Ectodermal cell (in vitro differentiated cells): ENCODE measurements at regions not wholly inside any gene's neighbourhood (a gene's known extent, or its start where the extent isn't known, plus 50 kb on each side); places are given as distances from the start of the nearest gene placed in this dataset.

Experiments
- H3K27ac ChIP-seq: 2 replicates; pipeline ENCODE4 v1.7.0; 2013; ENCODE audit warnings: mild to moderate bottlenecking, low read depth, low read length; ENCODE audit not compliant: insufficient read depth, poor library complexity, severe bottlenecking
- H3K27me3 ChIP-seq: 2 replicates; pipeline ENCODE4 v1.7.0; 2013; ENCODE audit warnings: mild to moderate bottlenecking, low read length; ENCODE audit not compliant: insufficient read depth, control insufficient read depth, poor library complexity, severe bottlenecking
- H3K36me3 ChIP-seq: one replicate; pipeline ENCODE4 v1.7.0; 2013; ENCODE audit warnings: low read length; ENCODE audit not compliant: control insufficient read depth, insufficient read depth
- H3K4me1 ChIP-seq: one replicate; pipeline ENCODE4 v1.7.0; 2013; ENCODE audit warnings: low read length; ENCODE audit not compliant: control insufficient read depth, insufficient read depth
- H3K4me3 ChIP-seq: 2 replicates; pipeline ENCODE4 v1.7.0; 2013; ENCODE audit warnings: low read depth, low read length, control low read depth; ENCODE audit not compliant: insufficient read depth
- H3K9me3 ChIP-seq: 2 replicates; pipeline ENCODE4 v1.7.0; 2013; ENCODE audit warnings: mild to moderate bottlenecking, low read length, moderate library complexity; ENCODE audit not compliant: control insufficient read depth
- WGBS, 2 experiments: methylation state at CpG; one replicate each; pipeline ENCODE4 v1.1.7; 2013; ENCODE audit warnings: missing lambda C conversion rate in 2 of 2; 5-methylcytosine and 5-hydroxymethylcytosine counted together

DNA sequence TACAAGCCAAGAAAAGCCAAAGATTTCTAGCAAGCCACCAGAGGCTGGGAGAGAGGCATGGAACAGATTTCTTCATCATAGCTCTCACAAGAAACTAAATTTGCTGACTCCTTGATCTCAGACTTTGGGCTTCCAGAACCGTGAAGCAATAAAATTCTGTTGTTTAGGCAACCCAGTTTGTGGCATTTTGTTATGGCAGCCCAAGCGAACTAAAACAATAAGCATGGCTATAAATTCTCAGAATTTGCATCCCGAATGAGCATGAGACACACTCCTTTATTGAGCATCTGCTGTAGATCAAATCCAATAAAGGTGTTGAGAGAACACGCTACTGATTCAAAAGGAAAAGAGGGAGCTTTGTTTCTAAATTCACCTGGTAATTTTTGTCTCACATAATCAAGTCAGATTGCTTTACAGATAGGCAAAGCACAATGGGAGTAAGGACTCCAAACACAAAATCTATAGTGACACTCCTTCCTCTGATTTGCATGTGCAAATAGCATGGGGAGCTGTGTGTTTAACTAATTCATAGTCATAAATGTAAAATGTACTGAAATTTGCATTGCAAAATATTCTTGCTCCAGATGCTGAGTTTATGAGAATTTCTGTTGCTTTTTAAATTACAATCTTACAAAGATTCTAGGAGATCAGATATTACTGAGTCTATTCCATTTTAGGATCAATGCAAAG is 308.7 kb downstream of the MED10 start:
- H3K36me3 ChIP-seq = no peaks in the 10 kb centered on the region
- 74 to 75% methylated on average over 4 of the region's 4 CpGs for WGBS, 2 experiments
- no peaks in the 10 kb centered on the region for H3K4me1 ChIP-seq
- H3K27me3 ChIP-seq = no peaks in the 10 kb centered on the region
- H3K4me3 ChIP-seq = no peak overlapping the region
- H3K9me3 ChIP-seq = no peaks in the 10 kb centered on the region
- no peak overlapping the region for H3K27ac ChIP-seq

DNA sequence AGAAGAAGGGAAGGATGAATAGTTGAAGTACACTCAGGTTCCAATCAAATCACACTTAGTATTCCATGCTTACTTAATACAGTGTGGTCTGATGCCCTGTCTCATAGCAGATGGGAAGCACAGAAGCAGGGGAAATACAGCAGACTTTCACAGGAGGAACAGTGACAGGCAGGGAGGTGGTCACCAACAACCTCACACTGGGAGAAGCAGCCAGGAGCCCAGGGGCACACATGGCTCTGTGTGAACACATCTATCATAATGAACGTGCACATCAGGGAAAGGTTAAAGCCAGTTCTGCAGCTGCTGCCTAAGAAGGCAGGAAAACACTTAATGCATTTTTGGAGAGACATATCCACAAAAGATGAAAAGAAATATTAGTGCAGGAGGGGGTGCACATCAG is 312.3 kb downstream of the MED10 start:
- H3K27me3 ChIP-seq = no peaks in the 10 kb centered on the region

DNA sequence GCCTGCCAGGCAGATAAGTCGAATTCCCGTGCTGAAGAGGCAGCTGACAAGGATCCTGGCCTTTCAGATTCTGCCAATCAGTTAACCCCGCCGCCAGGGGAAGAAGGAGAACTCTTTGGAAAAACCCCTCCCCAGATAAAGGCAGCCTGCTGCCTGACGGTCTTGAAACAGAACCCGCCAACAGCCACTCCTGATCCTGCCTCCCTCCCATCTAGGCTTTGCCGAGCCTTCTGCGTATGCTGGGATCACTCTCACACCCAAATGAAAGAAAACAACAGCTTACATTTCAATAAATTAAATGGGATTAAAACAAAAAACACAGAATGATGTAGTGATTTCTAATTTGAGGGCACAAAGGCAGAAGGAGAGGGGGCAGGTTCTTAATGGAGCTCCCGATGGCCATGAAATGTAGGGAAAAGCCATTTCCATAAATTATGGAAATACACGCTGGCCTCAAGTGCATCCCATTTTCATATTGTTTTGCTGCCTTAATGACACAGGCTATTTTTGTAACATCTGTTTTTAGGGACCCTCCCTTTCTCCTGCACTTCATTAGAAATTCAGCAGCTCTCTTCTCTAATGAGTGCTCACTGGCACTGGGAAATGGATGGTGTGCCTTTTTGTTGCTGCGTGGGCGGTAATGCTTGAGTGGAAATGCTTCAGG is 319.1 kb downstream of the MED10 start:
- Histone ChIP-seq H3K27ac (no peak overlapping the region), H3K36me3 (no peaks in the 10 kb centered on the region), H3K4me1 (no peaks in the 10 kb centered on the region), H3K4me3 (no peak overlapping the region), H3K9me3 (no peaks in the 10 kb centered on the region), H3K27me3 (no peaks in the 10 kb centered on the region)
- 87 to 88% methylated on average over 12 of the region's 12 CpGs for WGBS, 2 experiments

More for the DNA sequence above, 312.3 kb downstream of the MED10 start:
- Histone ChIP-seq H3K27ac (no peak overlapping the region), H3K9me3 (no peaks in the 10 kb centered on the region), H3K36me3 (no peaks in the 10 kb centered on the region), H3K4me3 (no peak overlapping the region), H3K4me1 (no peaks in the 10 kb centered on the region)
- 90 to 97% methylated on average over 1 of the region's 1 CpG for WGBS, 2 experiments

DNA sequence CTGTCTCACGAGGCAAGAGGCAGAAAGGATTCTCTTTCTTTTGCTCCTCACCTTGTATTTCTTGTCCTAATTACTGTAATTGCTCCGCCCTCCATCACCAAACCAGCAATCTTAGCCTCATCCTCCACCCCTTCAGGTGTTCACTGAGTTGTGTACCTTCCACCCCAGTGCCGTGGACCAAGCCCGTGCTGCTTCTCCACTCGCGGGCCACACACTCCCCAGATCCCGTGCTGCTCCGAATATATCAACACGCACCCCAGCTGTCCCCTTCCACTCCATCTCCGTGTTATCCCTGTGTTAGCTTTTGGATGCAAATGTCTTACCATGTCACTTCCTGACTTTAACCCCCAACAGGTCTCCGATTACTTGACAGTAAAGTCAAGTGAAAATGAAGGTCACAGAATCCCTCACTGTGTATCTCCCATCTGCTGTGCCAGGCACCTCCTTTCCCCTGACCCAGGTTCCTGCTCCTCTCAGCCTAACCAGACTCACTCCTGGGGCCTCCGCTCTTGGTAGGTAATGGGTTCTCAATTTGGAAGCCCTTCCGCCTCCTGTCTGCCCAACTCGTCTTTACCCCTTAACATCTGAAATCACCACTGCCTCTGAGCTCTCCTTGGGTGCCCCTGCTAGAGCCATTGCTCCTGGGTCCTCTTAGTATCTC is 320.2 kb downstream of the MED10 start:
- 95 to 97% methylated on average over 14 of the region's 14 CpGs for WGBS, 2 experiments
- Histone ChIP-seq H3K4me3 (no peak overlapping the region), H3K9me3 (no peaks in the 10 kb centered on the region), H3K27ac (no peak overlapping the region), H3K27me3 (no peaks in the 10 kb centered on the region), H3K4me1 (no peaks in the 10 kb centered on the region), H3K36me3 (no peaks in the 10 kb centered on the region)

DNA sequence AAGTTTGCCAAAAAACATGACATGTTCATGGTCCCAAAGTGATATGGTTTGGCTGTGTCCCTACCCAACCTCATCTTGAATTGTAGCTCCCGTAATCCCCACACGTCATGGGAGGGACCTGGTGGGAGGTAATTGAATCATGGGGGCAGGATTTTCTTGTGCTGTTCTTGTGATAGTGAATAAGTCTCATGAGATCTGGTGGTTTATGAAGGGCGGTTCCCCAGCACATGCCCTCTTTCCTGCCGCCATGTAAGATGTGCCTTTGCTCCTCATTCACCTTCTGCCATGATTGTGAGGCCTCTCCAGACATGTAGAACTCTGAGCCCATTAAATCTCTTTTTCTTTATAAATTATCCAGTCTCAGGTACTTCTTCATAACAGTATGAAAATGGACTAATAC is 322.1 kb downstream of the MED10 start:
- H3K9me3 ChIP-seq = no peaks in the 10 kb centered on the region
- H3K36me3 ChIP-seq = no peaks in the 10 kb centered on the region
- no peaks in the 10 kb centered on the region for H3K27me3 ChIP-seq
- WGBS, 2 experiments = 85% methylated on average over 4 of the region's 4 CpGs
- H3K4me3 ChIP-seq = no peak overlapping the region
- H3K4me1 ChIP-seq = no peaks in the 10 kb centered on the region
- no peak overlapping the region for H3K27ac ChIP-seq

DNA sequence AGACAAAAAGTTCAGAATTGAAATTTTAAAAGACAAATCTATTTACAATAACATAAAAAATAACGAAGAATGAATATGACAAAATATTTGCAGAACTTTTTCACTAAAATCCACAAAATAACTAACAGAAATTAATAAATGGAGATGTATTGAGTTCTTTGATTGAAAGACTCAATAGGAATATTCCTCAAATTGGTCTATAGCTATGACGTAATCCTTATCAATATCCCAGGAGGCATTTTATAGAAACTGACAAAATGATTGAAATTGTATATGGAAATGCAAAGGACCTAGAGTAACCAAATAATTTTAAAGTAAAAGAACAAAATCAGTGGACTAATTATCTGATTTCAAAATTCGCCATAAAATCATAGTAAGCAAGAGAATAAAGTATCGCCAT is 328.7 kb downstream of the MED10 start:
- WGBS, 2 experiments = 96 to 100% methylated on average over 2 to 3 of the region's 4 CpGs
- H3K36me3 ChIP-seq = no peaks in the 10 kb centered on the region
- H3K4me3 ChIP-seq = no peak overlapping the region
- no peaks in the 10 kb centered on the region for H3K9me3 ChIP-seq
- H3K27ac ChIP-seq = no peak overlapping the region
- no peaks in the 10 kb centered on the region for H3K27me3 ChIP-seq
- no peaks in the 10 kb centered on the region for H3K4me1 ChIP-seq

DNA sequence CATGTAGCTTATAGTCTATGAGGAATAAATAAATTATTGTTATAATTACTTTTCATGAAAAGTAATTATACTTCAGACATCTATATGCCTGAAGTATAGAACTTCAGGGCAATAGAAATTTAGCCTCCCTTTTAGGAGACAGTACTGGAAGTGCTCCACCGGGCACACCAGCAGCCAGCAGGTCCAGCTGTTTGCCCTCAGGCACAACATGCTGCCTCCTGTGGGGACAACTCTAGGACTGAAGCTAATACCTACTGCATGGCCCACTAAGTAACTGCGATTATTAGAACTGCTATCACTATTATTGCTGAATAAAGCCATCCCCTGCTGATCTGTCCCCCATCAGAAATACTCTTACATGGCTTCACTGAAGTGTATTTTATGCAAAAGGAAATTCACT is 329.6 kb downstream of the MED10 start:
- Histone ChIP-seq H3K9me3 (no peaks in the 10 kb centered on the region), H3K4me3 (no peak overlapping the region), H3K27ac (no peak overlapping the region), H3K4me1 (no peaks in the 10 kb centered on the region), H3K27me3 (no peaks in the 10 kb centered on the region), H3K36me3 (no peaks in the 10 kb centered on the region)
- 87 to 89% methylated on average over 2 of the region's 2 CpGs for WGBS, 2 experiments

DNA sequence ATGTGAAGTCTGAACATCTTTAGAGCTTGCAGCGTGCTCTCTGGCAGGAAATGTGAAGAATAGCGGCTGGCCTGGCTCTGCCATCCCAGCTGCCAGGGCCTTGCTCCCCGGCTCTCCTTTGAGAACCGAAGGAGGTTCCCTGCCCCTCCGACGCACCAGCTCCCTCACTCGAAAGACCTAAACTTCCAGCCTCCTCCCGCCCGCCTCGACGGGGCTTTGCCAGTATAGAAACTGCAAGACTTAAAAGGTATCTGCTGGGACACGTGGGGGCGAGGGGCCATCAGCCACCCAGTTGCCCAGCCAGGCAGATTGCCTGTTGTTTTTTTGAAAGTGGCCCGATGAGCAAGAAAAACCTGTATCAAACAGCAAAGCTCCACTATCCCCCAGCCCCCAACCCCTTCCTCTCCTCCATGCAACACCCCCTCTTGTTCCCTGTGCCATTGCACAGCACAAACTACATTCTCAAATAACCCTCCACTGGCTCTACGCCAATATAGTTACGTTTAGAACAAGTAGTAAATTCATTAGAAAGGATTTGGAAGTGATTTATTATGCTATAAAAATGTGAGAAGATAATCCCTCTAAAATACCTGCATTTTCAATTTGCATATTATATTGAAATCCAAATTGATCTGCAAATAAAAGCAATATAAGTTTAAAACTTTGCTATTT is 331.9 kb downstream of the MED10 start:
- Histone ChIP-seq H3K27ac (no peak overlapping the region), H3K36me3 (no peaks in the 10 kb centered on the region), H3K9me3 (no peaks in the 10 kb centered on the region), H3K27me3 (no peaks in the 10 kb centered on the region), H3K4me3 (no peak overlapping the region), H3K4me1 (peaks cover 8% of the 10 kb centered on the region)
- 85 to 90% methylated on average over 14 of the region's 16 CpGs for WGBS, 2 experiments

DNA sequence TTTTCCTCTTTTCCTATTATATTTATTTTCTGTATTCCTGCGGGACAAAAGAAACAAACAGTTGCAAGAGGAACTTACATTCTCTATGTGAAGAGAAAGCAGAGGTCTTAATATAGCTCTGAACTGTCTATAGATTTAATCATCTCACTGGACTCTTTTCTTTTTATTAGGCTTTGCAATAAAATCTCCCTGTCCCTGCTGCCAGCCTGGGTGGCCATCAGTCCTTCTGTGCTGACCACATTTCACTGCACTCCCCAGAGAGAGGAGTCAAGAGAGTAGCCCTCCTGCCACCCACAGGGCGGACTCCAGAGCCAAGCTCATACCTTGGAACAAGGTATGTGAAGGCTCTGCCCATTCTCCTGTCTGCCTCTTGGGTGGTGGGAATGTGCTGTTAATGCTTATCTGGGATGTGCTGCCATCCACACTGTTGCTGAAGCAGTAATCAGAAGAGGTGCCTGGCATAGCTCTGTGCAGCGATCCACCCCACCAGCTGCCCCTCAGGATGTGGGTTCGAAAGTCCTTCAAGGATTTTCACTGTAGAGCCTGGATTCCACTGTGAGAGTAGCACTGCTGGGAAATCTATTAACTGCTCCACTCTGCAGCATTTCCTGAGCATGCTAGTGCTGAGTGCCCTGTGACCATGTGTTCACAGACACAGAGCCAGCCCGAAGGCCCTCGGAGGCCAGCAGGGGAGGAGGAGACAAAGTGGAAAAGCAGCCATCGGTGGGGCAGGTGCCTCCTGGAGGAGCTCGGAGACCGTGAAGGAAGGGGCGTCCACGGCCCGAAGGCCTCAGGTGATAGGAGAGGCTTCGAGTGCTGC is 334.6 kb downstream of the MED10 start:
- Histone ChIP-seq H3K4me1 (peaks cover 8% of the 10 kb centered on the region), H3K36me3 (no peaks in the 10 kb centered on the region), H3K9me3 (no peaks in the 10 kb centered on the region), H3K27me3 (no peaks in the 10 kb centered on the region), H3K27ac (no peak overlapping the region), H3K4me3 (no peak overlapping the region)
- 91 to 96% methylated on average over 12 to 13 of the region's 13 CpGs for WGBS, 2 experiments
